ENCODE measurements at regions not wholly inside any gene's neighbourhood (a gene's known extent, or its start where the extent isn't known, plus 50 kb on each side); places are given as distances from the start of the nearest gene placed in this dataset.

DNA sequence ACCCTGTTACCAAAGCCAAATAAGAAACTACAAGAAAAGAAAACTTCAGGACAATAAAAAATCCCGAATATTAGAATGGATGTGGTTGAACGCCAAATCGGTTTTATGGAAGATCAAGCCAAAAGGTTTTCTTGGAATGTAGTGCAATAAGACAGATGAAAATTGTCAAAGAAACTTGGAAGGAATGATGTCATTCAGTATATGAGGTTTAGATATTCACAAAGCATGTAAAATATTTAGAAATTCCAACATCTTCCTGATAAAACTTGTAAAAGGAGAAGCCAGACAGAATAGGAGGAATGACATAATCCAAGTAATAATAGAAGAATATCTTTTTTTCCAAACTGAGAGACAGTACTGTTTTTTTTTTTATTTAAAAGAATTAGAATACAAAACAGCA, 130.3 kb upstream of the ZPLD1 start:
- Histone ChIP-seq H3K4me1 (ENCODE audit: control insufficient read depth, insufficient read depth, low read length) (no peaks in the 10 kb centered on the region), H3K27me3 (replicated peaks; ENCODE audit: control insufficient read depth, insufficient read depth, low read length) (no peaks in the 10 kb centered on the region), H3K4me3 (ENCODE audit: low read length) (no peak overlapping the region), H3K36me3 (ENCODE audit: control insufficient read depth, insufficient read depth, low read length, severe bottlenecking) (no peaks in the 10 kb centered on the region), H3K9me3 (ENCODE audit: control insufficient read depth, low read length) (no peaks in the 10 kb centered on the region), H3K9ac (ENCODE audit: low read length) (no peak overlapping the region)
- no peak for DNase-seq (ENCODE audit: low read depth)

DNA sequence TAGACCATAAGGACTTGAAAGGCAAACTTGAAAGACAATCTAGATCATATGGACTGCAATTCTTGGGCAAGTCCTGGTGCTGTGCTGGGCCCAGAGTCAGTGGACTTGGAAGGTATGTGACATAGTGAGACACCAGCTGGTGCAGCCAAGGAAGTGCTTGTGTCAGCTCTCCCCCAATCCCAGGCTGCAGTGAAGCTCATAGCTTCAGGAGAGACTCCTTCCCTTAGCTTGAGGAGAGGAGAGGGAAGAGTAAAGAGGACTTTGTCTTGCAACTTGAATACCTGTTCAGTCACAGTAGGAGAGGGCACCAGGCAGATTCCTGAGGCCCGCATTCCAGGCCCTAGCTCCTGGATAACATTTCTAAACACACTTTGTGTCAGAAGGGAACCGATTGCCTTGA, 127.4 kb upstream of the ZPLD1 start:
- no peaks in the 10 kb centered on the region for H3K27me3 ChIP-seq (replicated peaks; ENCODE audit: control insufficient read depth, insufficient read depth, low read length)
- no peak overlapping the region for H3K4me3 ChIP-seq (ENCODE audit: low read length)
- H3K36me3 ChIP-seq (ENCODE audit: control insufficient read depth, insufficient read depth, low read length, severe bottlenecking): no peaks in the 10 kb centered on the region
- no peaks in the 10 kb centered on the region for H3K9me3 ChIP-seq (ENCODE audit: control insufficient read depth, low read length)
- no peak for DNase-seq (ENCODE audit: low read depth)
- H3K4me1 ChIP-seq (ENCODE audit: control insufficient read depth, insufficient read depth, low read length): no peaks in the 10 kb centered on the region
- H3K9ac ChIP-seq (ENCODE audit: low read length): no peak overlapping the region

GRCh38 chr3:102329066-102329465, 105.7 kb upstream of the ZPLD1 start:
- no peak for DNase-seq (ENCODE audit: low read depth)
- H3K27me3 ChIP-seq (replicated peaks; ENCODE audit: control insufficient read depth, insufficient read depth, low read length): no peaks in the 10 kb centered on the region
- no peak overlapping the region for H3K9ac ChIP-seq (ENCODE audit: low read length)
- H3K36me3 ChIP-seq (ENCODE audit: control insufficient read depth, insufficient read depth, low read length, severe bottlenecking): no peaks in the 10 kb centered on the region
- H3K4me1 ChIP-seq (ENCODE audit: control insufficient read depth, insufficient read depth, low read length): no peaks in the 10 kb centered on the region
- H3K9me3 ChIP-seq (ENCODE audit: control insufficient read depth, low read length): no peaks in the 10 kb centered on the region
- H3K4me3 ChIP-seq (ENCODE audit: low read length): no peak overlapping the region

DNA sequence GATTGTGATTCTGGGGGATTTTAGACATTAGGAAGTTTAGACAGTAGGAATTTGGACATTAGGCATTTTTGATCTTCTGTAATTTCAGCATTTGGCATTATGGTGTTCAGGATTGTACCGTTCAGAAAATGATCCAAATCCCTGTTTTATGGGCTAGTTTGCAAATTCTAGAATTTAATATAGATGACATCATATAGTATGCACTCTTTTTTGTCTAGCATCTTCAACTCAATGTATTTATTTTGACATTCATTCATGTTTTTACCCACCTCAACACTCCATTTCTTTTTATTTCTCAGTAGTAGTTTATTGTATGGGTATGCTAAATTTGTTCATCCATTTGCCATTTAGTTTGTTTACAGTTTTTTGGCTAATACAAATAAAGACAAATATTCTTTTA, 105.3 kb upstream of the ZPLD1 start:
- no peaks in the 10 kb centered on the region for H3K4me1 ChIP-seq (ENCODE audit: control insufficient read depth, insufficient read depth, low read length)
- DNase-seq (ENCODE audit: low read depth): no peak
- no peaks in the 10 kb centered on the region for H3K27me3 ChIP-seq (replicated peaks; ENCODE audit: control insufficient read depth, insufficient read depth, low read length)
- no peaks in the 10 kb centered on the region for H3K9me3 ChIP-seq (ENCODE audit: control insufficient read depth, low read length)
- no peak overlapping the region for H3K4me3 ChIP-seq (ENCODE audit: low read length)
- H3K36me3 ChIP-seq (ENCODE audit: control insufficient read depth, insufficient read depth, low read length, severe bottlenecking): no peaks in the 10 kb centered on the region
- no peak overlapping the region for H3K9ac ChIP-seq (ENCODE audit: low read length)

- no peak for DNase-seq (ENCODE audit: low read depth)
Observed at GRCh38 chr3:102332205-102332604, 102.6 kb upstream of the ZPLD1 start.

DNA sequence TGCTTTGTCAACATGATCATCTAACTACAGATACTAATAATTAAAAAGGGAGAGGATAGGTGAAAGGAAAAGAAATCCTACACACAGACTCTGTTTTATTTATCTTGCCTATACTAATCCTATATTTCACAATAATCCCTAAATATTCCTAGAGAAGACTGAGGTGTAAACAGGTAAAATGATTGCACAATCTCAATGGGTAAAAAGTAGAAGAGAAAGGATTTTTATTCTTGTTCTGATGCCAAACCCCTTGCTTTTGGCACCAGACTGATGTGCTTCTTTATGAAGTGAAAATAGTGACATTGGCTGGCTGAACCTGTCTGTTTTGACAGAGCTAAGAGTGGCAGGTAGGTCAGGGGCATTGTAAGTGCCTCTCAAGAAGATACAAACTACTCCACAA, 101.9 kb upstream of the ZPLD1 start:
- H3K27me3 ChIP-seq (replicated peaks; ENCODE audit: control insufficient read depth, insufficient read depth, low read length): no peaks in the 10 kb centered on the region
- no peak overlapping the region for H3K9ac ChIP-seq (ENCODE audit: low read length)
- DNase-seq (ENCODE audit: low read depth): no peak
- H3K9me3 ChIP-seq (ENCODE audit: control insufficient read depth, low read length): no peaks in the 10 kb centered on the region
- no peaks in the 10 kb centered on the region for H3K36me3 ChIP-seq (ENCODE audit: control insufficient read depth, insufficient read depth, low read length, severe bottlenecking)
- no peak overlapping the region for H3K4me3 ChIP-seq (ENCODE audit: low read length)
- no peaks in the 10 kb centered on the region for H3K4me1 ChIP-seq (ENCODE audit: control insufficient read depth, insufficient read depth, low read length)

More at GRCh38 chr3:102332205-102332604, 102.6 kb upstream of the ZPLD1 start:
- no peaks in the 10 kb centered on the region for H3K4me1 ChIP-seq (ENCODE audit: control insufficient read depth, insufficient read depth, low read length)
- H3K4me3 ChIP-seq (ENCODE audit: low read length): no peak overlapping the region
- H3K9ac ChIP-seq (ENCODE audit: low read length): no peak overlapping the region
- H3K27me3 ChIP-seq (replicated peaks; ENCODE audit: control insufficient read depth, insufficient read depth, low read length): no peaks in the 10 kb centered on the region
- no peaks in the 10 kb centered on the region for H3K36me3 ChIP-seq (ENCODE audit: control insufficient read depth, insufficient read depth, low read length, severe bottlenecking)
- H3K9me3 ChIP-seq (ENCODE audit: control insufficient read depth, low read length): no peaks in the 10 kb centered on the region

DNA sequence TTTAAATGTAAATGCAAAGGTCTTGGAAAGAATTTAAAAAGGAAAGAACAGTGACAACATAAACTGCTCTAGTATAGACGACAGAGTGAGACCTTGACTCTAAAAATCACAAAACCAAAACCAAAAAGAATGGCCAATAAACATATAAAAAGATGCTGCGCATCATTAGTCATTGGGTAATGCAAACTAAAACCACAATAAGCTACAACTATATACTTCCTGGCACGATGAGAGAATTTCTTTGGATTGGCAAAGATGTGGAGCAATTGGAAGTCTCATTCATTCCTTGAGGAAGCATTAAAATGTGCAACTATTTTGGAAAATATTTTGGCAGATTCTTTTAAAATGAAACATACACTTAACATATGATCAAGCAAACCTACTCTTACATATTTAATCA, 98.7 kb upstream of the ZPLD1 start:
- Histone ChIP-seq H3K9me3 (ENCODE audit: control insufficient read depth, low read length) (no peaks in the 10 kb centered on the region), H3K4me1 (ENCODE audit: control insufficient read depth, insufficient read depth, low read length) (no peaks in the 10 kb centered on the region), H3K27me3 (replicated peaks; ENCODE audit: control insufficient read depth, insufficient read depth, low read length) (no peaks in the 10 kb centered on the region), H3K9ac (ENCODE audit: low read length) (no peak overlapping the region), H3K4me3 (ENCODE audit: low read length) (no peak overlapping the region), H3K36me3 (ENCODE audit: control insufficient read depth, insufficient read depth, low read length, severe bottlenecking) (no peaks in the 10 kb centered on the region)
- no peak for DNase-seq (ENCODE audit: low read depth)

DNA sequence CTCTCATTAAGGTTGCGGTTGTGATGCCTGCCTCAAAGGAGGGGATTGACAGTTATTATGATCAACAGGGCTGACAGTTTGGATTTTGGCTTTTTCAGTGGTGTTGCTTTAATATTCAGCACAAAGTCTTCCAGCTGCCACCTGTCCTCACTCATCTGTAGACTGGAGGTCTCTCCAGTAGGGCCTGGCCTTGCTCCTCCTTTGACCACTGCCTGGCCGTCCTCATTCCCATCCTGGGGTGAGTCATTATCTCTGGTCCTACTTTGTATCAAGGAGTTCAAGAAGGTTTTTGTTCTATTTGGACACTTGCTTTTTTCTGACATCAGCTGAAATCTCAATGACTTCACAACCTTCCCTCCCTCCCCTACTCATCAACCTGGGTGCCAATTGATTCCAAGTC, 95.1 kb upstream of the ZPLD1 start:
- H3K4me1 ChIP-seq (ENCODE audit: control insufficient read depth, insufficient read depth, low read length): no peaks in the 10 kb centered on the region
- no peaks in the 10 kb centered on the region for H3K27me3 ChIP-seq (replicated peaks; ENCODE audit: control insufficient read depth, insufficient read depth, low read length)
- H3K36me3 ChIP-seq (ENCODE audit: control insufficient read depth, insufficient read depth, low read length, severe bottlenecking): no peaks in the 10 kb centered on the region
- no peak overlapping the region for H3K4me3 ChIP-seq (ENCODE audit: low read length)
- H3K9me3 ChIP-seq (ENCODE audit: control insufficient read depth, low read length): no peaks in the 10 kb centered on the region
- no peak for DNase-seq (ENCODE audit: low read depth)
- no peak overlapping the region for H3K9ac ChIP-seq (ENCODE audit: low read length)

DNA sequence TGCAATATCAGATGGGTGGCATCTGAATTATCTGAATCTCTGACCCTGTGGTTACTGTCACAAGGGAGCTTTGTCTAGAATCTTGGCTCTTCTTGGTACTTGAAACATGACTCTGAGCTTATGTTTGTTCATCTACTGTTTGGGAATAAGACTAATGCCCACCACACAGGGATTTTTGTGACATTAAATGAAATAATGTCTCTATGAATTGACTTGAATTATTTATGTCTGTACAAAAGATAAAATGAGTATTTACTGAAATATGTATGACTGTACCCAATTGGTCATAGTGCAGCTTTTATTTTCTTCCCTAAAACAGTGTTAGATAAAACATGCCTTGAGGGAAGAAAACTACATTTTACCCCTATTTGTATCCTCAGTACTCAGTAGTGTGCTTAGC, 87.9 kb upstream of the ZPLD1 start:
- H3K9ac ChIP-seq (ENCODE audit: low read length): no peak overlapping the region
- no peaks in the 10 kb centered on the region for H3K9me3 ChIP-seq (ENCODE audit: control insufficient read depth, low read length)
- no peak overlapping the region for H3K4me3 ChIP-seq (ENCODE audit: low read length)
- no peaks in the 10 kb centered on the region for H3K36me3 ChIP-seq (ENCODE audit: control insufficient read depth, insufficient read depth, low read length, severe bottlenecking)
- H3K4me1 ChIP-seq (ENCODE audit: control insufficient read depth, insufficient read depth, low read length): no peaks in the 10 kb centered on the region
- no peaks in the 10 kb centered on the region for H3K27me3 ChIP-seq (replicated peaks; ENCODE audit: control insufficient read depth, insufficient read depth, low read length)
- DNase-seq (ENCODE audit: low read depth): no peak

DNA sequence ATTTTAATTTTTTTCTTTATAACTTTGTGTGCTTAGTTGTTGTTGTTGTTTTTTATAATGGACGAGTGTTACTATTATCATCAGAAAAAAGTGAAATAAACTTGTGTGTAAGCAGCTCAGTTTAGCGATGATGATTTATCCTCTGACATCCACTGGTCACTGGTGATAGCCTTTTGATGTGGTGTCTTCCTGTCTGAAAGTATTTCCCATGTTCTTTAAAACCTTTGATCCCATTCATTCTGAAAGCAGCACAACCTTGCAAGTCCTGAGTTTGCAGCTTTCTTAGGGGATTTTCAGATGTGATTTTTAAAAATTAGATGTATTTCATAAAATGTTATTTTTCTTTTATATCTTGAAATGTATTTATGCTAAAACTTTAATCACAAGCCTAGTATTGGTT, 85.9 kb upstream of the ZPLD1 start:
- H3K27me3 ChIP-seq (replicated peaks; ENCODE audit: control insufficient read depth, insufficient read depth, low read length): no peaks in the 10 kb centered on the region
- H3K36me3 ChIP-seq (ENCODE audit: control insufficient read depth, insufficient read depth, low read length, severe bottlenecking): no peaks in the 10 kb centered on the region
- H3K4me3 ChIP-seq (ENCODE audit: low read length): no peak overlapping the region
- no peak for DNase-seq (ENCODE audit: low read depth)
- H3K4me1 ChIP-seq (ENCODE audit: control insufficient read depth, insufficient read depth, low read length): no peaks in the 10 kb centered on the region
- H3K9ac ChIP-seq (ENCODE audit: low read length): no peak overlapping the region
- no peaks in the 10 kb centered on the region for H3K9me3 ChIP-seq (ENCODE audit: control insufficient read depth, low read length)

DNA sequence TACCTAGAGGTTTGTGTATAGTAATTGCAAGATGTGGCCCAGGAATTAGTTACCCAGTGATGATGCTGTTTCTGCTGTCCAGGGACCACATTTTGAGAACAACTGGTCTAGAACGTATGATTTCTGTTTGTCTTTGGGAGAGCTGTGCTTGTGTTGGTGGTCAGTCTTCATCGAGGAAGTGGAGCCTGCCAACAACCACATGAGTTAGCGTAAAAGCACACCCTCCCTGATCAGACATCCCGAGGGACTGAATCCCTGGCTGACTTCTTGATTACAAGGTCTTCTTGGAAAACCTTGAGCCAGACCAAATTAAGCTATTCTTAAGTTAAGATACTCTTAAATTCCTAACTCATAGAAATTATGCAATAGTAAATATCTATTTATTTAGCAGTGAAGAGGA, 81.7 kb upstream of the ZPLD1 start:
- Histone ChIP-seq H3K27me3 (replicated peaks; ENCODE audit: control insufficient read depth, insufficient read depth, low read length) (no peaks in the 10 kb centered on the region), H3K9ac (ENCODE audit: low read length) (no peak overlapping the region), H3K9me3 (ENCODE audit: control insufficient read depth, low read length) (no peaks in the 10 kb centered on the region), H3K4me1 (ENCODE audit: control insufficient read depth, insufficient read depth, low read length) (peaks cover 12% of the 10 kb centered on the region), H3K4me3 (ENCODE audit: low read length) (no peak overlapping the region), H3K36me3 (ENCODE audit: control insufficient read depth, insufficient read depth, low read length, severe bottlenecking) (no peaks in the 10 kb centered on the region)
- no peak for DNase-seq (ENCODE audit: low read depth)

GRCh38 chr3:102353805-102354204, 81.0 kb upstream of the ZPLD1 start:
- H3K36me3 ChIP-seq (ENCODE audit: control insufficient read depth, insufficient read depth, low read length, severe bottlenecking): no peaks in the 10 kb centered on the region
- no peaks in the 10 kb centered on the region for H3K9me3 ChIP-seq (ENCODE audit: control insufficient read depth, low read length)
- DNase-seq (ENCODE audit: low read depth): no peak
- H3K9ac ChIP-seq (ENCODE audit: low read length): no peak overlapping the region
- H3K27me3 ChIP-seq (replicated peaks; ENCODE audit: control insufficient read depth, insufficient read depth, low read length): no peaks in the 10 kb centered on the region
- H3K4me1 ChIP-seq (ENCODE audit: control insufficient read depth, insufficient read depth, low read length): peaks cover 12% of the 10 kb centered on the region
- no peak overlapping the region for H3K4me3 ChIP-seq (ENCODE audit: low read length)

Measured in adipocyte (in vitro differentiated cells).